Body of pancreas (tissue), 4 donors: ENCODE measurements at regions not wholly inside any gene's neighbourhood (a gene's known extent, or its start where the extent isn't known, plus 50 kb on each side); places are given as distances from the start of the nearest gene placed in this dataset.

Experiments
- POLR2A ChIP-seq, 3 donors: fragments of 450-650 bp; IDR thresholded peaks; one replicate each; pipeline ENCODE4 v1.6.1; 2016; ENCODE audit warnings: antibody characterized with exemption in 3 of 3, mild to moderate bottlenecking in 2 of 3
- TF ChIP-seq, protein P1 (sequence below), 7 experiments: fragments of 450-650 bp in 4 of 7; fragments of 200-600 bp in 3 of 7; sonication (generic) in 3 of 7; IDR thresholded peaks; one replicate each; pipeline ENCODE4 v1.5.1; 2016 to 2019; ENCODE audit warnings: antibody characterized with exemption in 7 of 7

DNA sequence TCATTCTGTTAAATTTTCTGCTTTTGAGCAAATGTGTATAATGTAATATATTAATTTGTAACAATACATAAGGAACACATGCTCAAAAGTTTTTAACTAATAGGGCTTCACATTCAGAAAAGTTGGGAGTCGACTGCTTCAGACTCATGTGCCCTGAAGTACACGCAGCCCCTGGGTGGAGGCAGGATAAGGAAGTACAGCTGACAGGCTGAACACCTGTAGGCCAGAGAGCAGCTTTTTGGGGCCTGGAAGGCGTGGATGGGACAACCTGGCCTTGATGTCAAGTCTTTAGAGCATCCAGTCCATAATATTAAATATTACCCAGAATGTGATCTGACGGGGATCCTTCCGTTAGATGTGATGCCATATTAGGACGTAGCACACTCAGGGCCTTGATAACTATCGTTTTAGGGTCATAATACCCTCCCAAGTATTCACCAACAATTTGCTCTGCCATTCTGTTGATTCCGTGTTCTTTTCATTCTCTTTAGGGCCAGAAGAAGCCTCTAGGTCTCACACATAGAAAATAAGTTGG lies 485.2 kb downstream of the SIPA1L2 start:
- TF ChIP-seq POLR2A (IDR thresholded peaks at IDR 0.05), result no peak
- TF ChIP-seq, protein P1, sequence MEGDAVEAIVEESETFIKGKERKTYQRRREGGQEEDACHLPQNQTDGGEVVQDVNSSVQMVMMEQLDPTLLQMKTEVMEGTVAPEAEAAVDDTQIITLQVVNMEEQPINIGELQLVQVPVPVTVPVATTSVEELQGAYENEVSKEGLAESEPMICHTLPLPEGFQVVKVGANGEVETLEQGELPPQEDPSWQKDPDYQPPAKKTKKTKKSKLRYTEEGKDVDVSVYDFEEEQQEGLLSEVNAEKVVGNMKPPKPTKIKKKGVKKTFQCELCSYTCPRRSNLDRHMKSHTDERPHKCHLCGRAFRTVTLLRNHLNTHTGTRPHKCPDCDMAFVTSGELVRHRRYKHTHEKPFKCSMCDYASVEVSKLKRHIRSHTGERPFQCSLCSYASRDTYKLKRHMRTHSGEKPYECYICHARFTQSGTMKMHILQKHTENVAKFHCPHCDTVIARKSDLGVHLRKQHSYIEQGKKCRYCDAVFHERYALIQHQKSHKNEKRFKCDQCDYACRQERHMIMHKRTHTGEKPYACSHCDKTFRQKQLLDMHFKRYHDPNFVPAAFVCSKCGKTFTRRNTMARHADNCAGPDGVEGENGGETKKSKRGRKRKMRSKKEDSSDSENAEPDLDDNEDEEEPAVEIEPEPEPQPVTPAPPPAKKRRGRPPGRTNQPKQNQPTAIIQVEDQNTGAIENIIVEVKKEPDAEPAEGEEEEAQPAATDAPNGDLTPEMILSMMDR (IDR thresholded peaks at IDR 0.05), result no peak
